GF-D8 (cell line): ENCODE measurements at regions not wholly inside any gene's neighbourhood (a gene's known extent, or its start where the extent isn't known, plus 50 kb on each side); places are given as distances from the start of the nearest gene placed in this dataset.
"Not testable (repeated sequence)": the region's sequence is repeated elsewhere in the genome, so short reads cannot be mapped to it uniquely, and the experiment has no call there.

Experiments
- DNase-seq: peaks from one replicate; lab custom pipeline; 2025; lab: John Stamatoyannopoulos, UW

DNA sequence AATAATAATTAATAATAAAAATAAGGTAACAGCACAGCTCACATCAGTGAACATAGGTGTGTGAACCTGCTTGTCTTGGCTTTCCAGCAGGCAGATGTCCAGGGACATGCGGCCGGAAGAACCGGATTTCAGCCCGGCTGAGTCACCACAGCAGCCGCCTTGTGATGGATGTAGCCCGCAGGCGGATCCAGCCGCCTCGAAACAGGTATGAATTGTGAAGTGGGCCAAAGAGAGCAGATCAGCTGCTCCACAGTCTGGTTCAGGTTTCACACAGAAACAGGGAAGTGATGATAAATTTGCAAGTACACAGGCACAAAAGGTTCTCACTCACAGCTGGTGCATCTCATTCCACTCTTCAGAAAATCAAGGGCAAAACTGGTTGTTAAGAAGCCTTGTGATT, 55.1 kb downstream of the ID4 start:
- no peak for DNase-seq

DNA sequence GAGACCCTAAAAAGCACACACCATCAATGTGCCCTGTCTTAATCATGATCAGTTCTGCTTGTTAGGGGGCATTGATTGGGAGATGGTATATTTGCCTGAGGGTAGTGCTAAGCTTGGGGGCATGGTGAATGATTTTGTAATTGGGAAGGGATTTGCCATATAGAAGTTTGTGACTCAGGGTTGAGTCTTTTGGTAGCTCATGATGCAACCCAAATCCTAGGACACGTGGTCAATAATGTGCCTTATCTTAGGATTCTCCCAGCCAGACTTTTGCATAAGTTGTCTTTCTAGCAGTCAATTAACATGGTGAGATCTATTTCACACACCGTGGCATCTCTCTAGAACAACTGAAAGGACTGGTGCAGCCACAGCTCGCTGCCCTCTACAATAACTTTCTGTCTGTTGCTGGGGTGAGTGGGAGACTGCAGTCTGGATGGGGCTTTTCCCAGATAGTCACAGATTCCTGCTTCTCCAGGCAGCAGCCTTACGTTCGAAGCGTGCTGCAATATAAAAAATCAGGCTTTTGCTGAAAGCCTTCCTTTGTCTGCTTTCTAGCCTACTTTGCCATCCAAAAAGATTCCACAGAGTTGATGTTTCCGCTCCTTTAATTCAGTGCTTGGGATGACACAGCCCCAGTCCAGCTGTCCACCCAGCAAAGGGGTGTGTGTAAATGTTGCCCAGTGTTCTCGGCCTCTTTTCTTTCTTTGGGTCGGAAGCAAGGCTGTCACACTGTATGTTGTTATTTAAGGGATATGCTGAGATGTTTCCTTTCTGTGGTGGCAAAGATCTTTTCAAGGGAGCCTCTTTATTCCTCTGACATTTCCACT, 58.9 kb downstream of the ID4 start:
- DNase-seq, result no peak

DNA sequence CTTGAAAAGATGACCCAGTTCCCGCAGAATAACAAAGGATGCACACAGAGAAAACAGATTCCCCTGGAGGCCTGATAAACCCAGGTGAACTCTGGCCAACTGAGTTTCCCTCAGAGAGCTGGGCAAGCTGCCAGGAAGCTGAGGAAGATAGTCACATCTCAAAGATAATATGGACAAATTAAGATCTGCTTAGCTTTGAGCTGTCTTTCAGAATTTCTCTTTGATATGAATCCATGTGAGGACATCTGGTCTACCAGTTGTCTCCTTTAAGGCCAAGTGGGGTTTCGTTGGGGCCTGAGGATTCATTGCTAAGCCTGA, 59.5 kb downstream of the ID4 start:
- no peak for DNase-seq

DNA sequence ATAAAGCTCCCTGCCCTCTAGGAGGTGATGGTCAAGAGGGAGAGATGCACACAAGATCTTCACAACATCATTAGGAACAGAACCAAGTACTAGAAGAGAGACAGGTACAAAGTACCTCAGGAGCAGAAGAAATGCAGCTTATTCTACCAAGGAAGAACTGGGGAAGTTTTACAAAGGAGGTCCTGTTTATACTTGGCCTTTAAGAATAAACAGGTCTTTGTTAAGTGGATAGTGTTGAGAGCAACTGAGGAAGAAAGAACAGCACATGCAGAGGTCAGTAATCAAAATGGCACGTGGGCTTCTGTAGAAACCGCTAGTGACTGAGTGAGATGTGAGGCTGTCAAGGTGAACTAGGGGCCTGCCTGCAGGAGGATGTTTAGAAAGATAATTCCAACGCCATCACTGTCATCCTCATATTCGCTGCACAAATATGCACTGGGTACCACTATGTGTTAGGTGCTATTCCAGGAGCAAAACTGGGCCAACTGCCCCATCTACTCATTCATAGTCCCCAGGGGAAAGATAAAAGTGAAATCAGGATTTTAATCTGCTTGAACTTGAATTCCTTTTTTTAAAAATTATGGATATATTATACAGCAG, 61.1 kb downstream of the ID4 start:
- no peak for DNase-seq

DNA sequence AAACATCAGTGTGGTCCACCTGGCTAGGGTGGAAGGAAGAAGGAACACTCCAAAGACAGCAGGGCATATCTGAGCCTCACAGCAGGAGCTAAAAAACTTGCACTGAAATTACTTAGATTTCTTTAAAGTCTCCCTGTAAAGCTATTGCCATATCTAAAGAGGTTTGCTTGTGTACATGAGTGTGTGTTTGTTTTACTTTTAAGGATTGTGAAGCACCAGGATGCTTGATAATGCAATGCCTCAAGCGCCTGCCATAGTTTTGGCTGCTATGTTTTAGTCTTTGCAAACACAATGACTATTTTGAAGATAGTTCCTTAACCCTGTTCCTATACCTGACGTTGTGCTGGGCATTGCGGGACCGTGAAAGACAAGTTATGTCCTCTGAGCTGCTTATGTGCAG, 65.0 kb downstream of the ID4 start:
- DNase-seq, result no peak

DNA sequence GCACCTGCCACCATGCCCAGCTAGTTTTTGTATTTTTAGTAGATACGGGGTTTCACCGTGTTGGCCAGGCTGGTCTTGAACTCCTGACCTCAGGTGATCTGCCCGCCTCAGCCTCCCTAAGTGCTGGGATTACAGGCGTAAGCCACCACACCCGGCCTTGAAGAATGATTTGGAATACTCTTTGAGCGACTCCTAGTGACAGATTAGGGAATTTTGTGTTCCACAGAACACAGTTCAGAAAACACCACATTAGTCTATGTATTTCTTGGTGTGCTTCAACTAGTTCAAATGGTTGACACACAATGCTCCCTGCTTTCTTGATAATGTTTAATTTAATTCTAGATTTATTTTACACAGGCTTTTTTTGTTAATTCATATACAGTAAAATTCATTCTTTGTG, 67.2 kb downstream of the ID4 start:
- not testable (repeated sequence) for DNase-seq

DNA sequence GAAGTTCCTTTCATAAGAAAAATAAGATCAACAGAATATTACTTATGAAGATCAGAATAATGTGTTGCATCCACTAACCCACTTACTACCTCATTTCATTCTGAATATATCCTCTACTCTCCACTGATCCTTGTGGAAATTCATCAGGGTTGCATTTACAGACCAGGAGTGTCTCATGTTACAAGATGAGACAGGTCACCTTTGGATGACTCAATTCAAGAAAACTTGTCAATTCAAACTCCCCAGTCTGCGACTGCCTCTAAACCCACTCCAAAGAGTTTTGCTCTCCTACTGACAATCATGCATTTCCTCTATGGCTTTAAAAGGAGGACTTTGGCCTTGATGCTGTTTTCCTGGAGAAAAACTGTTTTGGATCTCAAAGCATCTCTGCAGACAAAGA, 68.4 kb downstream of the ID4 start:
- no peak for DNase-seq

DNA sequence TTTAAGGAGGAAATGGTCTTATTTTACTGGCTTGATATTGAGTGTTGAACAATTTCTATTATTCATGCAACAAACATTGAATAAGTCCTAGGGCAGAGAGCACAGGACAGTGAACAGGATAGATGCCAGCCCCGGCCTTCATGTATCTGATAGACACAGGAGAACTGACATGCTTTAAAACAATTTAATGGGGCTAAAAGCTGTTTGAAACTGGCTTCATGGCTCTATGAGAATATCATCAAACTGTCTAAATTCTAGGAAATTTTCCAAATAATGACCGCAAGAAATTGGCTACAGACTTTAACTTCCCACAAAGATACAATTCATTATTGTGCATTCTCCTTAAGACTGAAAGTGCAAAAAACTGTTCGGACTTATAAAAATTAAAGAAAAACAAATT, 69.0 kb downstream of the ID4 start:
- DNase-seq, result no peak

DNA sequence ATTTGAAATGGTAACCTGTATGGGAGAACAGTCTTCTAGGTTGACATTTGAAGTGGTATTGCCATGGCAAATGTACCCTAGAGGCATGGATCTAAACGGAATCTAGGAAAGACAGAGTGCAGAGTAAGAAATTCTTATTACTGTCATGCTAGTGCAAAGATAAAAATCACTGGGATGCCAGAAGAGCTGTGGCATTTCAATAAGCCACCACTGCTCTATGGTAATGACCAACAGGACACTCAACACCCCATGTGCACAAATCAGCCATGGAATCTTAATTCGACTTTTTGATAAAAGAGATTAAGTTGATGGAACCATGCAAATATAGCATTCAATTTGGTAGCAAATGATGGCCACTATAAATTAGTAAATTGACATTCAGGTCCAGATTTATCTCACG, 74.1 kb downstream of the ID4 start:
- DNase-seq, result no peak

DNA sequence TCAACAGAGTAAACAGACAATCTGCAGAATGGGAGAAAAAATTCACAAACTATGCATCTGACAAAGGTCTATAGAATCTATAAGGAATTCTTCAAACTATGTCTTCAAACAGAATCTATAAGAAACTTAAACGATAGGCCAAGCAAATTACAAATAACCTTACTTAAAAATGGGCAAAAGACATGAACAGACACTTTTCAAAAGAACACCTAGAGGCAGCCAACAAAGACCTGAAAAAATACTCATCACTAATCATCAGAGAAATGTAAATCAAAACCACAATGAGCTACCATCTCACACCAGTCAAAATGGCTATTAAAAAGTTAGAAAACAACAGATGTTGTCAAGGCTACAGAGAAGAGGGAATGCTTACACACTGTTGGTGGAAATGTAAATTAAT, 81.3 kb downstream of the ID4 start:
- no peak for DNase-seq

DNA sequence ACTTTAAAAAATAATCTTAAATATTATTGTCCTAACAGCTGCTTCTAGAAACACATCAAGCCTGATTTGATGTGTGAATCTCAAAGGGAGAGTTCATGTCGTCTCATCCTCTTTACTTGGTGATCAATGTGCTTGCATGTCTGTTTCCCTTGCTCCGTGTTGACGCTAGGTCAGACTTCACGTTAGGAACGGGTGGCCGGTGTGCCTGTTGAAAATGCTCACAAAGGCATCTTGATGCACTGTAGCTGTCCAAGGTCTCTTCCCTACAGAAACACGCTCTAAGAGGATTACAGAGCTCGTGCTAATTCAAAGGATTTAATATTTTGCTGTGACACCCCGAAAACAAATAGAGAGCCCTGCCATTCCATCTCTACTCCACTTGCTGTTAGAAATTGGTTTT, 84.6 kb downstream of the ID4 start:
- DNase-seq, result no peak

DNA sequence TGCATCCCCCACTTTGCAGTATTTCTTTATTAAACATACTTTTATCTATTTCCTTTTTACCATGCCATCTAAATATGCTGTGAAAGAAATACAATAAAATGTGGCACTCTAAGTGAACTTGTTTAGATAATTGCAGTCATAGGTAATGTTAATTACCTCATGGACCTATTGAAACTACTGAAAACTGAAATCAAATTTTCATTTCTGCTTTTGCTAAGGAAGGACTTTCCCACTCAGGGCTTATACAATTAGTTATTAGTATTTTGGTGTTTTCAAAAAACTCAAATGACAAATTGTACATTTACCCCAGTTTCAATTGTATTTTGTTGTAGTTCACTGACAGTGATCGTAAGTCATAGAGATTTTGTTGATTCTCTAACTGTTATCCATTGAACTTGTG, 88.4 kb downstream of the ID4 start:
- DNase-seq, result no peak

DNA sequence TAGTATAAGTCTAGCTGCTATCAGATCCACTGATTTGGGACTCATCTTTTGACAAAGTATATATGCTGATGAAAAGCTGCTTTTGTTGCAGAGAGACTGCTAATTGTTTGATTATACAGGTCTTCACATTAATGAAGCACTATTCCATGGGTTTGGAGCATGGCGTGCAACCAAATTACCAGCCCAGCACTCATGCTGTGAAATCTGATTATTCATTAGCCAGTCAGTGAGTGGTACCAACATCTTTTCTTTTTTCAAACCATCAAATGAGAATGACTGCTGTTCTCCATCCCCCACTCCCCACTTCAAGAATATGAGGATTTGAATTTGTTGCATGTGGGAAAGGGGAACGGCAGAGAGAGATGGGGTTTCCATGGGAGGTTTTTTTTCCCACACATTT, 91.3 kb downstream of the ID4 start:
- DNase-seq, result no peak

DNA sequence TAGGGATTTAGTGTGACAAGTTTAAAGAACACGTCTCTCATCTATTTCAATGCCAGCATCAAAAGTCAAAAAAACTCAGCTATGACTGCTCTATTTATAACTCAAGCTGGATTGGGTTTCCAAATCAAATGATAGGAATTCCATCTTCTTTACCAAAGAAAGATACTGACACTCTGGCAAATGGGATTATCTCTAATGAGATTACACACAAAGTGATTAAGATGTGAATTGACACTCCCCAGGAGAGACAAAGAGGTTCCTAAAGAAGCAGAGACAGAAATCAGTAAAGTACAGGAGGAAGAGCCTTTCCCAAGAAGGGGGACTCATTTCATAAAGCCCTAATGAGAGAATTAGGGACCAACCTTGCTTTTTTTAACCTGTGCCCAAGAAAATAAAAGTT, 92.1 kb downstream of the ID4 start:
- DNase-seq, result no peak

DNA sequence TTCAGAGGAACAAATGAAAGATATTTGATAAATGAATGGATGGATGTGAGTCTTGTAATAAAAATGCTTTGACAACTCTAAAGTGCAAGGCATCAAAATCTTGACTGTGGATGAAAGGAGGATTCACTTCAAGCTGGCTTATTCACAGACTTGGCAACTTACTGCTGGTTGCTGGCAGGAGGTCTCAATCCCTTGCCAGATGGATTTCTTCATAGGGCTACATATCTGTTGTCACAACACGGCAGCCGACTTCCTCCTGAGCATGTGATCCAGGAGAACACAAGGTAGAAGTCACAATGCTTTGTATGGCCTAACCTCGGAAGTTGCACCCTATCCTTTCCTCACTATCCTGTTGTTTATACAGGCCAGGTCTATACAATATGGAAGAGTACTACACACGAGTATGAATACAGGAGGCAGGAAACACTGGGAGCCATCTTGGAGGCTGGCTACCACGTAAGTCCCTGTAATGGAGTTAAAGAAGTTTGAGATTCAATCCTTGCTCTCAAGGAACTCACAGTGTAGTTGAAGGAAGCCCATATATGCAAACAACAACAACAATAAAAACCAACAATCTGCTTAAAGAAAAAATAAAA, 97.9 kb downstream of the ID4 start:
- no peak for DNase-seq

DNA sequence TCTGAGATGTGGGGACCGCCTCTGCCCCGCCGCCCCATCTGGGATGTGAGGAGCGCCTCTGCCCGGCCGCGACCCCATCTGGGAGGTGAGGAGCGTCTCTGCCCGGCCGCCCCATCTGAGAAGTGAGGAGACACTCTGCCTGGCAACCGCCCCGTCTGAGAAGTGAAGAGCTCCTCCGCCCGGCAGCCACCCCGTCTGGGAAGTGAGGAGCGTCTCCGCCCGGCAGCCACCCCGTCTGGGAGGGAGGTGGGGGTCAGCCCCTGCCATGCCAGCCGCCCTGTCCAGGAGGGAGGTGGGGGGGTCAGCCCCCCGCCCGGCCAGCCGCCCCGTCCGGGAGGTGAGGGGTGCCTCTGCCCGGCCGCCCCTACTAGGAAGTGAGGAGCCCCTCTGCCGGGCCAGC, 102.2 kb downstream of the ID4 start:
- not testable (repeated sequence) for DNase-seq

DNA sequence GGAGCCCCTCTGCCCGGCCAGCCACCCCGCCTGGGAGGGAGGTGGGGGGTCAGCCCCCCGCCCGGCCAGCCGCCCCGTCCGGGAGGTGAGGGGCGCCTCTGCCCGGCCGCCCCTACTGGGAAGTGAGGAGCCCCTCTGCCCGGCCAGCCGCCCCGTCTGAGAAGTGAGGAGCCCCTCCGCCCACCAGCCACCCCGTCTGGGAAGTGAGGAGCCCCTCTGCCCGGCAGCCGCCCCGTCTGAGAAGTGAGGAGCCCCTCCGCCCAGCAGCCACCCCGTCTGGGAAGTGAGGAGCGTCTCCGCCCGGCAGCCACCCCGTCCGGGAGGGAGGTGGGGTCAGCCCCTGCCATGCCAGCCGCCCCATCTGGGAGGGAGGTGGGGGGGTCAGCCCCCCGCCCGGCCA, 102.8 kb downstream of the ID4 start:
- not testable (repeated sequence) for DNase-seq

DNA sequence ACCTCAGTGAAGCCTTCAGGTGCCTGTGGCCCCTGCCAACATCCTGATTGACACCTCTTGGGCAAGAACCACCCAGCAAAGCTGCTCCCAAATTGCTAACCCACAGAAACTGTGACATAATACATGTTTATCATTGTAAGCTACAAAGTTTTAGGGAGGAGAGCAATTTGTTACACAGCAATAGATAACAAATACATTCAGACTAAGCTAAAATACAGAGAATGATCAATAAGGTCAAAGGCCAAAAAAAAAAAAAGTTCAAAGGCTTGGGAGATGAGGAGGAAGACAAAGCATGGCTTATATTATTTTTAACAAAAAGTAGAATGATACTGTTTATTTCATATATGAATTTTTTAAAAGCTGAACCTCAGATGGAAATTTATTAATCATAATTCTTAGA, 105.9 kb downstream of the ID4 start:
- DNase-seq, result no peak

DNA sequence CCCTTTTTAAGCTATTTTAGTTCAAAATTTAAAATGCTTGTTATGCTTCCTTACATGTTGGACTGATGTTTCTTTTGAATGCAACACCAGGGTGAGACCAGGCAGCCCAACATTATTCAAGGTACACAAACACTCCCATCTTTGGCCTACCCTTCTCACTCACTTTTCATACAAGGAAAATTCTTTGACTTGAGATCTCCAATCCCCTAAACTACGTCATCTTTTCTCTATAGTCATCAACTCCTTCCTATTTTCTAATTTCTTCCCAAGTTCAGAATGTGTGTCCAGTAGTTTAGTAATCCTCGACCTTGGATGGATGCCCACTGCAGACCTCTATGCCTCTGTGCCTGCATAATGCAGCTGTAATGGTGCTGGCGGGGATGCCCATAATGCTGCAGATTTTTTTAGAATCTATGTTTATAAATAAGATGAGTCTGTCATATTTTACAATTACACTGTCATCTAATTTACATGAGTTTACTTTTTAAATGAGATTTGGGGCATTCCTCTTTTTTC, 108.7 kb downstream of the ID4 start:
- no peak for DNase-seq

DNA sequence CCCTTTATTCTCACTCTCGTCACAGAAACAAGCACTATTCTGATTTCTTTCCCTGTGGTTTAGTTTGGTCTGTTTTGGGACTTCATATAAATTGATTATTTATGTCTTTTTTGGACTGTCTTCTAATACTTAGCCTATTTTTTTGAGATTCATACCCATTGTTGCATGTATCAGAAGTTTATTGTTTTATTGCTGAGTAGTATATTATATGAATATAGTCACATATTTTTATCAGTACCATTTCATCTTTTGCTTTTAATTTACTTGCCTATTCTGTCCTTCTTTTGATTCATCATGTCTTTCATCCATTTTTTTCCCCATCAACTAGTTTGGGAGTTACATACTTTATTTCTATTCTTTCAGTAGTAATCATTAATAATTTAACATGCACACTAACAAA, 112.0 kb downstream of the ID4 start:
- no peak for DNase-seq

DNA sequence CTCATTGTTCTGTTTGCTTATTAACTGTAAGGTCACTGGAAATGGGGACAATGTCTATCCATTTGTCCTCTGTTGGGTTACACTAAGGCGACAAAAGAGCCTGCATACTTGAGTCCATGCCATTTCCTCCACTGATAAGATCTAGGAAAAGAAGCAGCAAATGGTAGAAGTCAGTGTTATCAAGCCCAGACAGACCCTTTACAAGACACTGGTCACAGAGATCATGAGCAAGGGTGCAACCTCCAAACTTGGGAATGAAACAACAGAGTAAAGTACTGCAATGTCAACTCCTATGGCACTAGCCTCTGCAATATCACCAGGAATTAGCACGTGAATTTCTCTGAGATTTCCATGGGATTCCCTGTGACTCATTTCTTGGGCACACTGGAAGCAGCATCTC, 126.9 kb downstream of the ID4 start:
- no peak for DNase-seq

DNA sequence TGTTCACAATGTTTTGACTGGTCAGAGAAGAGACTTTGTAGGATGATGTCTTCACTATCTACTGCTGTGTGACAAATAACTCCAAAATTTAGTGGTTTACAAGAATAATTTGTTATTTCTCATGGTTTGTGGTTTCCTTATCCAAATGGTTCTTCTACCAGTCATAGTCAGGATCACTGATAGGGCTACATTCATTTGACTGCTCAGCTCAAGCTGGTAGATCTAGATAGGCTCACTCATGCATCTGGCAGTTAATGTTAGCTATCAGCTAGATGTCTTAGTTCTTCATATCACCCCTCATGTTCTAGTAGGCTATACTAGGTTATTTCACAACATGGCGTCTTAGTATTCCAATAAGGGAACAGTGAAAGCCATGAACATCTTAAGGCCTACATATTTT, 131.0 kb downstream of the ID4 start:
- no peak for DNase-seq

DNA sequence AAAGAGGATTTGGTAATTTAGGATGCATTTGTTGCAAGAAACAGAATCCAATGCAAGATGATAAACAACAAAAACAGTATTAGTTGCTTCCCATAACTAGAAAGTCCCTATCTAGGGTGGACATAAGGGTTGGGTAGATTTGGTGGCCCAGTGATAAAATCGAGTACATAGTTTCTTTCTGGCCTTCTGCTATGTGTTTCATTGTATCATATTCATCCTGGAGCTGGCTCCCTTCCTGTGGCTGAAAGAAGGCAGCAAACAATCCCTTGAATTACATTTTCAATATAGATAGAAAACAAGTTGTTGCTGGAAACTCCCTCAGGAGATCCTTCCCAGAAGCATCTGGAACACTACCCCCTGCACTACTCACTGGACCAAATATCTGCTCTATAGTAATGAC, 135.1 kb downstream of the ID4 start:
- DNase-seq, result no peak
